Breast epithelium (tissue), 3 donors: ENCODE measurements at regions not wholly inside any gene's neighbourhood (a gene's known extent, or its start where the extent isn't known, plus 50 kb on each side); places are given as distances from the start of the nearest gene placed in this dataset.

Experiments used
- POLR2A ChIP-seq: fragments of 450-650 bp; IDR thresholded peaks from one replicate; pipeline ENCODE4 v1.6.1; 2016; ENCODE audit warnings: antibody characterized with exemption, mild to moderate bottlenecking, moderate library complexity
- POLR2AphosphoS5 ChIP-seq, 3 donors: sonication (generic); formaldehyde crosslinking; IDR thresholded peaks; one replicate each; pipeline ENCODE4 v1.6.1; 2017; ENCODE audit warnings: antibody characterized with exemption in 3 of 3
- TF ChIP-seq, protein P1 (sequence below), 3 donors: fragments of 450-650 bp; IDR thresholded peaks; one replicate each; pipeline ENCODE4 v1.5.1; 2016 to 2017; ENCODE audit warnings: antibody characterized with exemption in 3 of 3, mild to moderate bottlenecking in 3 of 3, moderate library complexity in 3 of 3

DNA sequence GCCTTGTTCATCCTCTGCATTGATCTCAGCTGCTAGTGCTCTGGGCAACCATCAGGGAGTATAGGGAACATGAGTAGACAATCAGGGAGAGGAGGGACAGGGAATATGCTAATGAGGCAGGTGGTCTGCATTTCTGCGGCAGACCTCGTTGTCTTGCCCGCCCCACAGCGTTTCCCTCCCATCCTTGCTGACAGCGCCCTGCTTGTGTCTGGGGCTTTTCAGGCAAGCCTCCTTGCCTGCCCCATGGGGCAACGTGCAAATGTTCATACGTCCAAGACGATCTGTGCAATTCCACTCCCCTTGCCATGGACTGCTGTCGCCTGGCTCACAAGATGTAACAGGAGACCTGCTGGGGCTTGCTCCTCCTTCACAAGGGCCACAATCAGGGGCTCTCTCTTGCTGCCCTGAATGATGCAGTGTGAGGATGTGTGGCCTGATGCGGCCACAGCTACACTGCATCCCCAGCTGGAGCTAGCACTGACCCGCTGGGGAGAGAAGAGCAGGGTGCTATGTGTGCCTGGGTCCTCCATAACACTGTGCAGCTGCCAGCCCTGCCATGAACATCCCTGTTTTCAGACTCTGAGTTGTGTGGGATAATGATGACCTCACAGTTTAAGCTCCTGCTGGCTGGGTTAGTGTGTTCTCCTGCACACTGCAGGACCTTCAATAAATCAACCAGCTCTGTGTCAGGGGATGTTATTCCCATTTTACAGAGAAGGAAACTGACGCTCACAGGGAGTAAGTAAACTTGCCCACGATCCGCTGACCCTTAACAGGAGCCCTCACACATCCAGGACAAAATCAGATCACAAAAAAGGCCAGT is 211.3 kb downstream of the KLF13 start:
- TF ChIP-seq, protein P1, sequence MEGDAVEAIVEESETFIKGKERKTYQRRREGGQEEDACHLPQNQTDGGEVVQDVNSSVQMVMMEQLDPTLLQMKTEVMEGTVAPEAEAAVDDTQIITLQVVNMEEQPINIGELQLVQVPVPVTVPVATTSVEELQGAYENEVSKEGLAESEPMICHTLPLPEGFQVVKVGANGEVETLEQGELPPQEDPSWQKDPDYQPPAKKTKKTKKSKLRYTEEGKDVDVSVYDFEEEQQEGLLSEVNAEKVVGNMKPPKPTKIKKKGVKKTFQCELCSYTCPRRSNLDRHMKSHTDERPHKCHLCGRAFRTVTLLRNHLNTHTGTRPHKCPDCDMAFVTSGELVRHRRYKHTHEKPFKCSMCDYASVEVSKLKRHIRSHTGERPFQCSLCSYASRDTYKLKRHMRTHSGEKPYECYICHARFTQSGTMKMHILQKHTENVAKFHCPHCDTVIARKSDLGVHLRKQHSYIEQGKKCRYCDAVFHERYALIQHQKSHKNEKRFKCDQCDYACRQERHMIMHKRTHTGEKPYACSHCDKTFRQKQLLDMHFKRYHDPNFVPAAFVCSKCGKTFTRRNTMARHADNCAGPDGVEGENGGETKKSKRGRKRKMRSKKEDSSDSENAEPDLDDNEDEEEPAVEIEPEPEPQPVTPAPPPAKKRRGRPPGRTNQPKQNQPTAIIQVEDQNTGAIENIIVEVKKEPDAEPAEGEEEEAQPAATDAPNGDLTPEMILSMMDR (IDR thresholded peaks at IDR 0.05), result no peak
- TF ChIP-seq POLR2AphosphoS5 (IDR thresholded peaks at IDR 0.05) (no peak), POLR2A (no peak)
